SK-MEL-5 (cell line): ENCODE measurements at regions not wholly inside any gene's neighbourhood (a gene's known extent, or its start where the extent isn't known, plus 50 kb on each side); places are given as distances from the start of the nearest gene placed in this dataset.

Experiments used
- DNase-seq: peaks from one replicate; pipeline ENCODE4 v3.0.0-alpha.2; 2016; ENCODE audit warnings: low read depth, low spot score
- in situ Hi-C: cut with HindIII; loops from 2 replicates; pipeline ENCODE4 v1.10.0; 2016; ENCODE audit warnings: low sequenced_read_pairs, high pct_unique_total_duplicates, low pct_unique_long_range_greater_than_20kb

- no peak for DNase-seq
- in situ Hi-C loops, result no loop called here
These were observed 96.2 kb upstream of the TMPO start for GRCh38 chr12:98419081-98419794.

GRCh38 chr12:98419795-98420404, 95.5 kb upstream of the TMPO start:
- in situ Hi-C loops, result no loop called here
- no peak for DNase-seq

- in situ Hi-C loops, result no loop called here
- no peak for DNase-seq
These were observed 94.9 kb upstream of the TMPO start for GRCh38 chr12:98420461-98420860.

GRCh38 chr12:98421316-98421715, 94.1 kb upstream of the TMPO start:
- in situ Hi-C loops, result no loop called here
- no peak for DNase-seq

- no peak for DNase-seq
- in situ Hi-C loops, result no loop called here
These were observed 93.0 kb upstream of the TMPO start for GRCh38 chr12:98422359-98422758.

GRCh38 chr12:98422812-98423211, 92.6 kb upstream of the TMPO start:
- peak; percentile 62 for DNase-seq
- in situ Hi-C loops, result no loop called here

GRCh38 chr12:98423963-98424362, 91.4 kb upstream of the TMPO start:
- in situ Hi-C loops, result no loop called here
- DNase-seq, result no peak

GRCh38 chr12:98424726-98425401, 90.5 kb upstream of the TMPO start:
- in situ Hi-C loops, result no loop called here

GRCh38 chr12:98425859-98426258, 89.5 kb upstream of the TMPO start:
- DNase-seq, result no peak
- in situ Hi-C loops, result no loop called here

More at GRCh38 chr12:98424726-98425401, 90.5 kb upstream of the TMPO start:
- DNase-seq, result peak; percentile 82

- in situ Hi-C loops, result no loop called here
- no peak for DNase-seq
These were observed 84.3 kb upstream of the TMPO start for GRCh38 chr12:98431089-98431488.

- DNase-seq, result no peak
- in situ Hi-C loops, result no loop called here
These were observed 78.2 kb upstream of the TMPO start for GRCh38 chr12:98437166-98437565.

GRCh38 chr12:98437806-98438595, 77.4 kb upstream of the TMPO start:
- in situ Hi-C loops, result no loop called here
- no peak for DNase-seq

- no peak for DNase-seq
These were observed 76.6 kb upstream of the TMPO start for GRCh38 chr12:98438656-98439230.

GRCh38 chr12:98439471-98439951, 75.9 kb upstream of the TMPO start:
- peak; percentile 27 for DNase-seq
- in situ Hi-C loops, result no loop called here

More at GRCh38 chr12:98438656-98439230, 76.6 kb upstream of the TMPO start:
- in situ Hi-C loops, result no loop called here

GRCh38 chr12:98439981-98440581, 75.3 kb upstream of the TMPO start:
- peak; percentile 77 for DNase-seq
- in situ Hi-C loops, result no loop called here

- peak; percentile 99 for DNase-seq
- in situ Hi-C loops, result no loop called here
These were observed 69.3 kb upstream of the TMPO start for GRCh38 chr12:98446060-98446459.

GRCh38 chr12:98446682-98447081, 68.7 kb upstream of the TMPO start:
- DNase-seq, result peak; percentile 46
- in situ Hi-C loops, result no loop called here
